ENCODE measurements at regions not wholly inside any gene's neighbourhood (a gene's known extent, or its start where the extent isn't known, plus 50 kb on each side); places are given as distances from the start of the nearest gene placed in this dataset.

DNA sequence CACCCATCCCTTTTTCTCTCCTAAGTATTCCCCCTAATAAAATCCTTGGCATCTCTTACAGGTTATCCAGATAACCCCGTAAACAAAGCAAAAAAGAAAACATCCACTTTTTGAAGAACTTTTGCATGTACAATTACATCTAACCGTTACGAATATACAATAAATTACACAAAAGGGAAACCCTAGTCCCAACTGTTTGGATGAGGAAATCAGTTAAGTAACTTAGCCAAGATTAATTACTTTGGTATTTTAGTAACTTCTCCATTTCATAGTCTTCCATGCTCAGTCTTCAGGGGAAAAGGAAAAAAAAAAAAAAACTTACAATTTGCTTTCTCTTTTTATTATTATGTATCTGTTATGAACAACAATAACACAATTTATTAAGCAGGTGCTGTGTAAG lies 212.9 kb downstream of the ACTL7B start:
- TF ChIP-seq POLR2A (IDR thresholded peaks at IDR 0.05): no peak
- TF ChIP-seq, protein P1, sequence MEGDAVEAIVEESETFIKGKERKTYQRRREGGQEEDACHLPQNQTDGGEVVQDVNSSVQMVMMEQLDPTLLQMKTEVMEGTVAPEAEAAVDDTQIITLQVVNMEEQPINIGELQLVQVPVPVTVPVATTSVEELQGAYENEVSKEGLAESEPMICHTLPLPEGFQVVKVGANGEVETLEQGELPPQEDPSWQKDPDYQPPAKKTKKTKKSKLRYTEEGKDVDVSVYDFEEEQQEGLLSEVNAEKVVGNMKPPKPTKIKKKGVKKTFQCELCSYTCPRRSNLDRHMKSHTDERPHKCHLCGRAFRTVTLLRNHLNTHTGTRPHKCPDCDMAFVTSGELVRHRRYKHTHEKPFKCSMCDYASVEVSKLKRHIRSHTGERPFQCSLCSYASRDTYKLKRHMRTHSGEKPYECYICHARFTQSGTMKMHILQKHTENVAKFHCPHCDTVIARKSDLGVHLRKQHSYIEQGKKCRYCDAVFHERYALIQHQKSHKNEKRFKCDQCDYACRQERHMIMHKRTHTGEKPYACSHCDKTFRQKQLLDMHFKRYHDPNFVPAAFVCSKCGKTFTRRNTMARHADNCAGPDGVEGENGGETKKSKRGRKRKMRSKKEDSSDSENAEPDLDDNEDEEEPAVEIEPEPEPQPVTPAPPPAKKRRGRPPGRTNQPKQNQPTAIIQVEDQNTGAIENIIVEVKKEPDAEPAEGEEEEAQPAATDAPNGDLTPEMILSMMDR (IDR thresholded peaks at IDR 0.05): no peak

All from adrenal gland (tissue), 5 donors.